Tibial artery (tissue), 4 donors: ENCODE measurements at regions not wholly inside any gene's neighbourhood (a gene's known extent, or its start where the extent isn't known, plus 50 kb on each side); places are given as distances from the start of the nearest gene placed in this dataset.
"Not testable (repeated sequence)": the region's sequence is repeated elsewhere in the genome, so short reads cannot be mapped to it uniquely, and the experiment has no call there.

ENCODE experiments used
- DNase-seq, 2 donors: peaks; one replicate each; pipeline ENCODE4 v3.0.0-alpha.2; 2019
- H3K27ac ChIP-seq, 2 donors: fragments of 200-600 bp; sonication (generic) in 1 of 2; 1 replicate in 1 of 2; 2 replicates in 1 of 2; pipeline ENCODE4 v1.5.1; 2018 to 2019; ENCODE audit warnings: mild to moderate bottlenecking in 1 of 2
- H3K27me3 ChIP-seq, 2 donors: fragments of 200-600 bp; sonication (generic) in 1 of 2; one replicate each; pipeline versions ENCODE4 v1.5.1 to v1.6.0; 2016 to 2019
- H3K36me3 ChIP-seq, 3 donors: fragments of 200-600 bp; sonication (generic) in 2 of 3; one replicate each; pipeline ENCODE4 v1.5.1; 2016 to 2019; ENCODE audit warnings: mild to moderate bottlenecking in 2 of 3
- H3K4me1 ChIP-seq, 4 donors: fragments of 200-600 bp; sonication (generic) in 2 of 4; 1 replicate in 3 of 4; 2 replicates in 1 of 4; pipeline ENCODE4 v1.5.1; 2016 to 2019
- H3K4me3 ChIP-seq, 2 donors: fragments of 200-600 bp; sonication (generic) in 1 of 2; 1 replicate in 1 of 2; 2 replicates in 1 of 2; pipeline ENCODE4 v1.5.1; 2018 to 2019; ENCODE audit warnings: mild to moderate bottlenecking in 2 of 2
- H3K9me3 ChIP-seq, 3 donors: fragments of 200-600 bp; sonication (generic) in 1 of 3; one replicate each; pipeline ENCODE4 v1.5.1; 2016 to 2019
- CTCF ChIP-seq, 2 experiments: fragments of 200-600 bp in 1 of 2; fragments of 450-650 bp in 1 of 2; IDR thresholded peaks; one replicate each; pipeline ENCODE4 v1.5.1; 2017 to 2019; ENCODE audit warnings: antibody characterized with exemption in 2 of 2, mild to moderate bottlenecking in 1 of 2, moderate library complexity in 1 of 2
- intact Hi-C: fragments of 100-400 bp; cut with DNase I; formaldehyde crosslinking; loops from one replicate; pipeline ENCODE4 v1.15.0; 2023; ENCODE audit warnings: low total_unique reads

- intact Hi-C loops, H3K4me1 ChIP-seq, H3K9me3 ChIP-seq, H3K27me3 ChIP-seq, H3K36me3 ChIP-seq, H3K4me3 ChIP-seq, DNase-seq, H3K27ac ChIP-seq: not testable (repeated sequence)
Observed at GRCh38 chrX:31014474-31014873, 57.4 kb downstream of the FTHL17 start.

- Histone ChIP-seq H3K4me3 (no peak overlapping the region), H3K9me3 (peaks cover 0 to 4% (median 0%) of the 10 kb centered on the region in 3 donors), H3K27me3 (no peaks in the 10 kb centered on the region), H3K4me1 (no peaks in the 10 kb centered on the region), H3K27ac (no peak overlapping the region), H3K36me3 (no peaks in the 10 kb centered on the region)
- intact Hi-C loops: no loop called here
- DNase-seq: no peak
- no peak for TF ChIP-seq CTCF (IDR thresholded peaks at IDR 0.05)
Observed at GRCh38 chrX:31012509-31013025, 59.3 kb downstream of the FTHL17 start.

GRCh38 chrX:31007321-31007720, 64.5 kb downstream of the FTHL17 start:
- no peak for DNase-seq
- Histone ChIP-seq H3K27me3 (no peaks in the 10 kb centered on the region), H3K9me3 (no peaks in the 10 kb centered on the region), H3K4me1 (no peaks in the 10 kb centered on the region), H3K27ac (no peak overlapping the region), H3K4me3 (no peak overlapping the region), H3K36me3 (no peaks in the 10 kb centered on the region)
- no peak for TF ChIP-seq CTCF (IDR thresholded peaks at IDR 0.05)
- intact Hi-C loops: no loop called here

GRCh38 chrX:31006027-31006426, 65.8 kb downstream of the FTHL17 start:
- intact Hi-C loops: no loop called here
- no peak for DNase-seq
- H3K36me3 ChIP-seq: no peaks in the 10 kb centered on the region

DNA sequence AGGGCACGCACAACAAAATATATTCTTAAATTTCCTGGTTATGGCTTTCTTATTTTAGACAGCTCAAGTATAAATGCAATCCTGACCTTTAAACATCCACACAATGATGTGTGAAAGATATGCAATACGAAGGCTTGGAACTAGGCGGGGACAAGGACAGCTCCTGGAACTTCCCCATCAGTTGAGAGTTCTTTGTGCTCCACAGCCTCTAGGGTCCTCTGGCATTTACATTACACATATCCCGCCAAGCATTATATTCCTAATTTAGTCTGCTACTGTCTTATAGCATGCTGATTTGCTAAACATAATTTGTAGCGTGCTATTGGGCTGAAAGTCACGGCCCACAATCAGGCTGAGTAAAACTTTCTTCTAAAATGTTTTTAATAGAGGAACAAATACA, 74.4 kb downstream of the FTHL17 start:
- TF ChIP-seq CTCF (IDR thresholded peaks at IDR 0.05): no peak
- no peak for DNase-seq
- no peak overlapping the region for H3K27ac ChIP-seq
- no peaks in the 10 kb centered on the region for H3K9me3 ChIP-seq
- no peak overlapping the region for H3K4me3 ChIP-seq
- no peaks in the 10 kb centered on the region for H3K36me3 ChIP-seq
- intact Hi-C loops: no loop called here
- no peaks in the 10 kb centered on the region for H3K4me1 ChIP-seq
- no peaks in the 10 kb centered on the region for H3K27me3 ChIP-seq

More at GRCh38 chrX:31006027-31006426, 65.8 kb downstream of the FTHL17 start:
- Histone ChIP-seq H3K4me3 (no peak overlapping the region), H3K9me3 (no peaks in the 10 kb centered on the region), H3K27me3 (no peaks in the 10 kb centered on the region), H3K27ac (no peak overlapping the region), H3K4me1 (no peaks in the 10 kb centered on the region)
- no peak for TF ChIP-seq CTCF (IDR thresholded peaks at IDR 0.05)

DNA sequence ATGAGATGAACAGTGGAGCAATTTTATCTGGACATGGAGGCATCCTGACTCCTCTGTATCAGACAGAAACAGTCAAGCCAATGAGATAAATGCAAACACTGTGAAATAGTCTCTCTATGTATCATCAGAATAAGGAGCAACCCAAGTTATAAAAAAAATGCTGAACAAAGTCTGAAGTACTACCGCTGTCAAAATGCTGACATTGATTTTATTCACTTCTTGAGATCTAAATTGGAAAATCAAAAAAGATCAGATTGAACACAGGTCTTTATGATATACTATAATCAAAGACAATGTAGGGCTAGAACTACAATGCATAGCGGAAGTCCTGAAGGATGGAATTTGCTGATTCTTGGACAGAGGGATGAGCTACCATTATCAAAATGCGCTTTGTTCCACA, 76.1 kb downstream of the FTHL17 start:
- Histone ChIP-seq H3K4me1 (no peaks in the 10 kb centered on the region), H3K4me3 (no peak overlapping the region), H3K27me3 (no peaks in the 10 kb centered on the region), H3K9me3 (no peaks in the 10 kb centered on the region), H3K36me3 (no peaks in the 10 kb centered on the region), H3K27ac (no peak overlapping the region)
- no peak for TF ChIP-seq CTCF (IDR thresholded peaks at IDR 0.05)
- DNase-seq: no peak
- intact Hi-C loops: no loop called here
